ENCODE measurements at regions not wholly inside any gene's neighbourhood (a gene's known extent, or its start where the extent isn't known, plus 50 kb on each side); places are given as distances from the start of the nearest gene placed in this dataset.

- TF ChIP-seq EZH2 (IDR thresholded peaks at IDR 0.05; ENCODE audit: borderline replicate concordance, low read length): no peak
- TF ChIP-seq CTCF (IDR thresholded peaks at IDR 0.05; ENCODE audit: low read length): no peak
These were observed 646.7 kb upstream of the ZNF804A start for GRCh38 chr2:183951630-183952029.

Measured in OCI-LY1 (cell line).